Inflammatory macrophage (primary cell): ENCODE measurements at regions not wholly inside any gene's neighbourhood (a gene's known extent, or its start where the extent isn't known, plus 50 kb on each side); places are given as distances from the start of the nearest gene placed in this dataset.
"Not testable (repeated sequence)": the region's sequence is repeated elsewhere in the genome, so short reads cannot be mapped to it uniquely, and the experiment has no call there.

Experiments used
- DNase-seq, 2 donors: peaks; one replicate each; pipeline ENCODE4 v3.0.0-alpha.2; 2020 to 2022

DNA sequence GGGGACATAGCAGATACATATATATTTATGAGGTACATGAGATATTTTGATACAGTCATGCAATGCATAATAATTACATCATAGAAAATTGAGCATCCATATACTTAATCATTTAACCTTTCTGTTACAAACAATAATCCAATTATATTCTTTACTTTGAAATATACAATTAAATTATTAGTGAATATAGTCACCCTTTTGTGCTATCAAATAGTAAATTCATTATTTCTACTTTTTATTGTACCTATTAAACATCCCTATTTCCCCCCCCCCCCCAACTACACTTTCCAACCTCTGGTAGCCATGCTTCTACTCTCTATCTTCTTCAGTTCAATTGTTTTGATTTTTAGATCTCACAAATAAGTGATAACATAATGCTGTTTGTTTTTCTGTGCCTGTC, 719.1 kb downstream of the ZBBX start:
- no peak for DNase-seq

- no peak for DNase-seq
Observed at GRCh38 chr3:166637984-166638530, 742.0 kb downstream of the ZBBX start.

DNA sequence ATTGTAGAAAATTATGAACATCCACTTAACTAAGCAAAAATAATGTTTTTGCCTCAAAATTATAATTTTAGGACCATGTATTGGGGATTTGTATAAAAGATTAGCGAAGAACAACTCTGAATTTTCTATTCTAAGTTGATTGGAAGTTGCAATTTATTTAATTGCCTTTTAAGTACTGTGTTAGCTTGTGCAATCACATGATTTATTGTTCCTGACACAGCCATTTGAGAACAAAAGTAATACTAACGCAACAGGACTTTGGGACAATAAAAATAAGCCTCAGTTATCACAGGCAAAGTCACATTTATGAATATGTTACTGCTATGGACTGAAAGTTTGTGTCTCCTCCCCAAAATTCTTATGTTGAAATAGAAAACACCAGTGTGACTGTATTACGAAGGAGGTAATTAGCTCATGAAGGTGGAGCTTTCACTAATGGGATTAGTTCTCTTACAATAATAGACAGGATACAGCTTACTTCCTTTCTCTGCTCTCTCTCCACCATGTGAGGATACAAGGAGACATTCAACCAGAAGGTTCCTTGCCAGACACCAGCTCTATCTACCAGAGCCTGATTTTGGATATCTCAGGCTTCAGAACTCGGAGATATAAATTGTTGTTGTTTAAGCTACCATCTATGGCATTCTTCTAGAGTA, 745.9 kb downstream of the ZBBX start:
- no peak for DNase-seq

GRCh38 chr3:166630190-166630589, 749.9 kb downstream of the ZBBX start:
- no peak for DNase-seq

- DNase-seq = no peak
Observed at GRCh38 chr3:166613365-166613764, 766.7 kb downstream of the ZBBX start.

DNA sequence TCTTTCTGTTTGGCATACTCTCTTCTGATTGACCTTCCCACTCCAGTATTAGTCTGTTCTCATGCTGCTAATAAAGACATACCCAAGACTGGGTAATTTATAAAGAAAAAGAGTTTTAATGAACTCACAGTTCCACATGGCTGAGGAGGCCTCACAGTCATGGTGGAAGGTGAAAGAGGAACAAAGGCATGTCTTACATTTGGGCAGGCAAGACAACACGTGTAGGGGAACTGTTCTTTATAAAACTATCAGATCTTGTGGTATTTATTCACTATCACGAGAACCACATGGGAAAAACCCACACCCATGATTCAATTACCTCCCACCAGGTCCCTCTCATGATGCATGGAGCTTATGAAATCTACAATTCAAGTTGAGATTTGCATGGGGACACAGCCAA, 767.3 kb downstream of the ZBBX start:
- DNase-seq = not testable (repeated sequence)

DNA sequence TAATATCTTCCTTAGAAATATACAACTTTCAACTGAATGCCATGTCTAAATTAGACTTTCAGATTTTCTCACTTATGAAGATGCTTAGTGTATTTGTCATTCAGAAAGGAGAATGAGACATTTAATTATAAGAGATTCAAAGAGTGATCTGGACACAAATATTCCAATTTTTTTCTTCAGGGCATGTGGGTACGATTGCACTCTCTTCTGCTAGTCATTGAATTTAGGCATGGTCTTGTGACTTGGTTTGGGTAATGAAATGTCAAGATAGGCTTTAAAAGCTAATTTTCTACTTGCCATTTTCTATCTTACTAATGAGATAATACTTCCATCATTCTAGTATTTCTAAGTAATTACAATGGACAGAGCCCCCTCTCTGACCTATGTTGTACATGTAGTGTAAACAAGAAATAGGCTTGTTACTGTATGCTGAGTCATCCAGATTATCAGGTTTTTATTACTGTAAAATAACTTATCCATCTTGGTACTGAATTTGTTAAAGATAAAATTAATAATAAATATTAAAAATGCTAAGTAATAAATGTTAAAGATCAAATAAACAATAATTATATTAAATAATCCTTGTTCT, 770.8 kb upstream of the BCHE start:
- DNase-seq = no peak

DNA sequence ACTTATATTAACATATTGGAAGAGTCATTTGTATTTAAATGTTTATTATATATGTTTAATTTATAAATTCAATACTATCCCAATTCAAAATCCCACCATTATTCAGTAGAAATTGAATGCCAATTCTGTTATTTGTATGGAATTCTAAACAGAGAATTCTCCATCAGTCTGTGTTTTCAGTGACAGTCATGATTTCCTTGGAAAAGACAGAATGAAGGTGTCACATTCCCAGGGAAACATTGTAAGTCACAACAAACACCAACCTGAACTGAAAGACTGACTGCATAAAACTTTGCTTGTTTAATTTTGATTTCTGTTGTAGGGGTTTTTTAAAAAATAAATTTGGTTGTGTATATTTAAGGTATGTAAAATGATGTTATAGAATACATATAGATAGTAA, 769.8 kb upstream of the BCHE start:
- no peak for DNase-seq

GRCh38 chr3:166593776-166594175, 756.6 kb upstream of the BCHE start:
- no peak for DNase-seq

DNA sequence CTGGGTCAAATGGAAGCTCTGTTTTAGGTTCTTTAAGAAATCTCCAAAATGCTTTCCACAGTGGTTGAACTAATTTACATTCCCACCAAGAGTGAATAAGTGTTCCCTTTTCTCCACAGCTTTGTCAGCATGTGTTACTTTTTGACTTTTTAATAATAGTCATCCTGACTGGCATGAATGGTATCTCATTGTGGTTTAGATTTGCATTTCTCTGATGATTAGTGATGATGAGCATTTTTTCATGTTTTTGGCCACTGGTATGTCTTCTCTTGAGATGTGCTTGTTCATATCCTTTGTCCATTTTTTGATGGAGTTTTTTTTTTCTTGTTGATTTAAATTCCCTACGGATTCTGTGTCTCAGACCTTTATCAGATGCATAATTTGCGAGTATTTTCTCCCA, 745.0 kb upstream of the BCHE start:
- DNase-seq = no peak

DNA sequence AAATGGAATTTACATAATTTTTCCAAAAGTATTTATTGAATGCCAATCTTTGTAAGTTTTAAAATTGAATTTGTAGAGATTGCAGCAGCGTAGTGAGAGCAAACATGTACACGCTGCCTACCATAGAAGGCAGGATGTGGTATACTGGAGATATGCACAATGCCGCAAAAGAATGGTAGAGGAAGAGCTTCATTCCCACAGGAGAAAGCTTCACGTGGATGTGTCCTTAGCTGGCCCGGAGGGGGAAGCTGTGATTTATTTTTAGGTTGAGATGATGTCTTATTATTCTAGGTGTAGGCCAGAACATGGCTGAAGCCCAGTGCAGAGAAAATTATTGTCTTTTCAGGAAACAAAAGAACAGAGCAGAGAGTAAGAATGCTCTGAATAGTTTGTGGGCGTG, 743.3 kb upstream of the BCHE start:
- DNase-seq = no peak

- DNase-seq = no peak
Observed at GRCh38 chr3:166575161-166575560, 737.9 kb upstream of the BCHE start.

DNA sequence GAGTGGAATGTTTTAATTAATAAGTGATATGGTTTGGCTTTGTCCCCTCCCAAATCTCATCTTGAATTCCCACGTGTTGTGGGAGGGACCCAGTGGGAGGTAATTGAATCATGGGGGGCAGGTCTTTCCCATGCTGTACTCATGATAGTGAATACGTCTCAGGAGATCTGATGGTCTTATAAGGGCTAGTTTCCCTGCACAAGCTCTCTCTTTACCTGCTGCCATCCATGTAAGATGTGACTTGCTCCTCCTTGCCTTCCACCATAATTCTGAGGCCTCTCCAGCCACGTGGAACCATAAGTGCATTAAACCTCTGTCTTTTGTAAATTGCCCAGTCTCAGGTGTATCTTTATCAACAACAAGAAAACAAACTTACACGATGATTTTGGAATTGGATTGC, 734.5 kb upstream of the BCHE start:
- not testable (repeated sequence) for DNase-seq

- DNase-seq = no peak
Observed at GRCh38 chr3:166570102-166570501, 732.9 kb upstream of the BCHE start.

GRCh38 chr3:166569589-166569988, 732.4 kb upstream of the BCHE start:
- DNase-seq = no peak

GRCh38 chr3:166560253-166560652, 723.0 kb upstream of the BCHE start:
- DNase-seq = no peak

DNA sequence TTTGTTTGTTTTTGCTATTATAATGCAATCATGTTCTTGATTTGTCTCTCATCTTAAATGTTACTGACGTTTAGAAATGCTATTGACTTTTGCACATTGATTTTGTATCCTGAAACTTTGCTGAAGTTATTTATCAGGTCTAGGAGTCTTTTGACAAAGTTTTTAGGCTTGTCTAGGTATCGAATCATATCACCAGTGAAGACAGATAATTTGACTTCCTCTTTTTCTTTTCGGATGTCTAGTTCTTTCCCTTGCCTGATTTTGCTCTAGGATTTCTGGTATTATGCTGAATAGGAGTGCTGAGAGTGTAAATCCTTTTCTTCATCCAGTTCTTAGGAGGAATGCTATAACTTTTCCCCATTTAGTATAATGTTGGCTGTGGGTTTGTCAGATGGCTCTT, 719.7 kb upstream of the BCHE start:
- DNase-seq = no peak

GRCh38 chr3:166554023-166554422, 716.8 kb upstream of the BCHE start:
- no peak for DNase-seq

DNA sequence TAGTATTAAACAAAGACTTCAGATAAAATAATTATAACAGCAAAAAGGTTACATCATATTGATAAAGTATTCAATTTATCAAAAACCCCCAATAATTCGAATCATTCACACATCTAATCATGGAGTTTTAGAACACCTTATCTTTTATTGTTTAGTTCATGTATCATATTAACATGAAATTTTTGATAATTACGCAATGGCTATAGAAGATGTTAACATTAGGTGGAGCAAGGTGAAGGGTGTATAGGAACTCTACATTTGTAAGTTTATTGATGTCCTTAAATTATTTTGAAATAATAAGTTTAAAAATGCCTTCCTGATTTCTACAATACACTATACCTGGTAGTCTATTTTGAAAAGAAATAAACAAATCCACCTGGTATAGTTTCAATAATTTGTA, 696.5 kb upstream of the BCHE start:
- no peak for DNase-seq

- DNase-seq = no peak
Observed at GRCh38 chr3:166531730-166532129, 694.5 kb upstream of the BCHE start.

DNA sequence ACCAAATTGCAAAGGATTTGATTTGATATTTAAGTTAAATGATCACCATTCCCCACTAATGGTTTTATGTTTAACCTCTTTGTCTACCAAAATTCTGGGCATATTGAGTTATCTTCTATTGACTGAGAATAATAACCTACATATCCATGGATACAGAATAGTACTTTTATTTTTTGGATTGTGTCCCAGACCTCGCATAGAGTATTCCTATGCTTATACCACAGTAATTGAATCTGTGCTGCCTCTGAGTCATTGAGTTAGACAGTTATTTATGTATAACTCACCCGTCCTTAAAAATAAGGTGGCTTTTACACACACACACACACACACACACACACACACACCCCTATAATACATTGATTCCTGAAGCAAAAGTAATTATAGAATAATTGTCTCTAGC, 690.1 kb upstream of the BCHE start:
- DNase-seq = no peak

DNA sequence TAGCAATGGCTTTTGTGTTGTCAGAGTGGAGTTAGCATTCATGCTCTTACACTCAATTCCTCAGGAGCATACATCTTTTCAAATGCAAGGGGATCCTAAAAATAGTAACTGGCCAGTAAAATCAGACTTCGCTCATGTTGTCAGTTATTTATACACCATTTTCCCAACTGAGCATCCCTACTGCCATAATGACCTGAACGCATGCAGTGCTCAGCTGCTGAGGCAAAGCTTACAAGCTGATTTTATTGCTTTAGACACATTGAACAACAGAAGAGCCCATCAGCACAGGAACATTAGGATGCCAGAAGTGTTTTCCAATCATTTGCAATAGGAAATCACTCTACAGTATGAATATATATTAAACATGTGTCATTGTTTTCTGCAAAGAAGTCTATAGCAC, 689.7 kb upstream of the BCHE start:
- no peak for DNase-seq

DNA sequence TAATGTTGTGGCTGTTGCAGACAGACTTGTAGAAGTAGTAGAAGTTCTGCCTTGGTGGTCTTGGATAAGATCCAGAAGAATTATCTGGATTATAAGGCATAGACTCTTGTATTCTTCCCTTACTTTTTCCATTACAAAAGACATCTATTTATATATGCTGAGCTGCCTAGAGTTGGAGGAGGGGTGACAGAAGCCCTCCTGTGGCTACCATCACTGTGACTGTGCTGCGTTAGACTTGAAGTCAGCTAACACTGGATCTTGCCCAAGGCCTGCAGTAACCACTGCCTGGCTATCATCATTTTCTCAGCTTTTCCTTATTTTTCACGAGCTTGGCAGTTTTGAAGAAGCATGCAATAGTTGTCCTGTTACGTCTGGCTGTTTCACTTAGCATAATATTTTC, 684.8 kb upstream of the BCHE start:
- no peak for DNase-seq

DNA sequence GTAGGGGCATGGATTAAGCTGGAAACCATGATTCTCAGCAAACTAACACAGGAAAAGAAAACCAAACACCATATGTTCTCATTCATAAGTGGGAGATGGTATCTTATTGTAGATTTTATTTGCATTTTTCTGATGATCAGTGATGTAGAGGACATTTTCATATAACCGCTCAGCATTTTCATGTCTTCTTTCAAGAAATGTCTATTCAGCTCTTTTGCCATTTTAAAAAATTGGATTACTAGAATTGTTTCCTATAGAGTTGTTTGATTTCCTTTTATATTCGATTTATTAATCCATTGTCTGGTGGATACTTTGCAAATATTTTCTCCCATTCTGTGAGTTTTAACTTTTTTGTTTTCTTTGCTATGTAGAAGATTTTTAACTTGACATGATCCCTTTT, 682.2 kb upstream of the BCHE start:
- DNase-seq = no peak

GRCh38 chr3:166518040-166518439, 680.8 kb upstream of the BCHE start:
- no peak for DNase-seq
